Calu3 (cell line): ENCODE measurements at regions not wholly inside any gene's neighbourhood (a gene's known extent, or its start where the extent isn't known, plus 50 kb on each side); places are given as distances from the start of the nearest gene placed in this dataset.
"Not testable (repeated sequence)": the region's sequence is repeated elsewhere in the genome, so short reads cannot be mapped to it uniquely, and the experiment has no call there.

ENCODE experiments used
- BruUV-seq: library from RNA; stranded (reverse); fragments of 400-500 nt; replicated peaks from 2 replicates; lab custom pipeline; 2021; lab: Mats Ljungman, UMichigan
- CTCF ChIA-PET: fragments of 300-600 bp; sonication (Branson Sonifier 250); formaldehyde crosslinking; loops from one replicate; lab custom pipeline; 2022; ENCODE audit warnings: antibody characterized with exemption; lab: Charles Lee
- DNase-seq: peaks from one replicate; pipeline ENCODE4 v3.0.0; 2022
- H3K27ac Mint-ChIP-seq: one replicate; pipeline ENCODE4 v1.8.0; 2022; ENCODE audit warnings: mixed read lengths; ENCODE audit not compliant: unreplicated experiment
- H3K27me3 Mint-ChIP-seq: one replicate; pipeline ENCODE4 v1.8.0; 2022; ENCODE audit warnings: mixed read lengths; ENCODE audit not compliant: unreplicated experiment
- H3K36me3 Mint-ChIP-seq: one replicate; pipeline ENCODE4 v1.8.0; 2022; ENCODE audit warnings: mild to moderate bottlenecking, moderate library complexity, mixed read lengths; ENCODE audit not compliant: insufficient read depth, unreplicated experiment
- H3K4me1 Mint-ChIP-seq: one replicate; pipeline ENCODE4 v1.8.0; 2022; ENCODE audit warnings: mild to moderate bottlenecking, low read depth, mixed read lengths; ENCODE audit not compliant: unreplicated experiment
- H3K4me3 Mint-ChIP-seq: one replicate; pipeline ENCODE4 v1.8.0; 2022; ENCODE audit warnings: mild to moderate bottlenecking, low read depth, moderate library complexity, mixed read lengths; ENCODE audit not compliant: unreplicated experiment
- H3K9me3 Mint-ChIP-seq: one replicate; pipeline ENCODE4 v1.8.0; 2022; ENCODE audit warnings: low read depth, mixed read lengths; ENCODE audit not compliant: unreplicated experiment
- CTCF ChIP-seq: fragments of 200-600 bp; IDR thresholded peaks from one replicate; pipeline ENCODE4 v1.8.0; 2022; ENCODE audit warnings: antibody characterized with exemption; ENCODE audit not compliant: unreplicated experiment
- intact Hi-C: fragments of 100-400 bp; cut with micrococcal nuclease; formaldehyde crosslinking; loops from one replicate; pipeline ENCODE4 v1.10.0; 2022; ENCODE audit not compliant: unreplicated experiment

GRCh38 chr14:105627701-105628100, 101.3 kb downstream of the TMEM121 start:
- CTCF ChIA-PET, result interaction anchor here (0.6 to 0.7 kb wide), 2 partner anchors 8 to 637 kb away, joined by 4 to 6 read pairs; no protein-coding TSS in a partner anchor
- intact Hi-C loops, result no loop called here
- BruUV-seq, result no TSS peak
- H3K27me3 Mint-ChIP-seq, result peaks cover 75% of the 10 kb centered on the region
- no peak overlapping the region for H3K4me3 Mint-ChIP-seq
- peaks cover 4% of the 10 kb centered on the region for H3K9me3 Mint-ChIP-seq
- no peaks in the 10 kb centered on the region for H3K4me1 Mint-ChIP-seq
- DNase-seq, result no peak
- H3K27ac Mint-ChIP-seq, result no peak overlapping the region
- no peak for TF ChIP-seq CTCF
- no peaks in the 10 kb centered on the region for H3K36me3 Mint-ChIP-seq

- H3K27me3 Mint-ChIP-seq, result peaks cover 75% of the 10 kb centered on the region
- intact Hi-C loops, H3K4me1 Mint-ChIP-seq, H3K27ac Mint-ChIP-seq, BruUV-seq, H3K4me3 Mint-ChIP-seq, DNase-seq, H3K36me3 Mint-ChIP-seq, H3K9me3 Mint-ChIP-seq: not testable (repeated sequence)
- CTCF ChIA-PET, result interaction anchor here (0.6 to 0.7 kb wide), 2 partner anchors 8 to 636 kb away, joined by 4 to 6 read pairs; no protein-coding TSS in a partner anchor
These were observed 101.7 kb downstream of the TMEM121 start for GRCh38 chr14:105628126-105628525.

GRCh38 chr14:105628531-105629067, 102.2 kb downstream of the TMEM121 start:
- peaks cover 77% of the 10 kb centered on the region for H3K27me3 Mint-ChIP-seq
- H3K36me3 Mint-ChIP-seq, H3K9me3 Mint-ChIP-seq, H3K27ac Mint-ChIP-seq, H3K4me1 Mint-ChIP-seq, intact Hi-C loops, DNase-seq, H3K4me3 Mint-ChIP-seq, BruUV-seq: not testable (repeated sequence)
- CTCF ChIA-PET, result interaction anchor here (0.6 kb wide), 1 partner anchor 636 kb away, joined by 6 read pairs; no protein-coding TSS in a partner anchor

- CTCF ChIA-PET, H3K4me3 Mint-ChIP-seq, H3K9me3 Mint-ChIP-seq, DNase-seq, H3K36me3 Mint-ChIP-seq, H3K27ac Mint-ChIP-seq, H3K4me1 Mint-ChIP-seq, intact Hi-C loops, BruUV-seq: not testable (repeated sequence)
- peaks cover 83% of the 10 kb centered on the region for H3K27me3 Mint-ChIP-seq
These were observed 102.9 kb downstream of the TMEM121 start for GRCh38 chr14:105629091-105629885.

GRCh38 chr14:105629886-105630215, 103.5 kb downstream of the TMEM121 start:
- H3K27me3 Mint-ChIP-seq, result peaks cover 82% of the 10 kb centered on the region
- no peak for DNase-seq
- CTCF ChIA-PET, result no interaction called here
- no peak overlapping the region for H3K27ac Mint-ChIP-seq
- no TSS peak for BruUV-seq
- H3K4me3 Mint-ChIP-seq, result no peak overlapping the region
- H3K4me1 Mint-ChIP-seq, result no peaks in the 10 kb centered on the region
- H3K9me3 Mint-ChIP-seq, result peaks cover 4% of the 10 kb centered on the region
- TF ChIP-seq CTCF, result no peak
- intact Hi-C loops, result no loop called here
- no peaks in the 10 kb centered on the region for H3K36me3 Mint-ChIP-seq

- H3K4me1 Mint-ChIP-seq, DNase-seq, intact Hi-C loops, BruUV-seq, H3K36me3 Mint-ChIP-seq, CTCF ChIA-PET, H3K4me3 Mint-ChIP-seq, H3K27ac Mint-ChIP-seq, H3K9me3 Mint-ChIP-seq: not testable (repeated sequence)
- H3K27me3 Mint-ChIP-seq, result peaks cover 82% of the 10 kb centered on the region
These were observed 104.0 kb downstream of the TMEM121 start for GRCh38 chr14:105630293-105630934.

GRCh38 chr14:105630935-105631779, 104.8 kb downstream of the TMEM121 start:
- peaks cover 83% of the 10 kb centered on the region for H3K27me3 Mint-ChIP-seq
- H3K36me3 Mint-ChIP-seq, H3K4me3 Mint-ChIP-seq, BruUV-seq, intact Hi-C loops, CTCF ChIA-PET, DNase-seq, H3K4me1 Mint-ChIP-seq, H3K9me3 Mint-ChIP-seq, H3K27ac Mint-ChIP-seq: not testable (repeated sequence)
